GM23338 (cell line): ENCODE measurements at regions not wholly inside any gene's neighbourhood (a gene's known extent, or its start where the extent isn't known, plus 50 kb on each side); places are given as distances from the start of the nearest gene placed in this dataset.

Source experiments
- ATAC-seq: fragments of 200-7000 bp; cut with Tn5 transposase; 3 replicates; pipeline ENCODE4 v1.9.1; 2020
- DNase-seq: peaks from one replicate; pipeline ENCODE4 v3.0.0-alpha.2; 2015; ENCODE audit warnings: low spot score
- H2AFZ ChIP-seq: fragments of 200-600 bp; sonication (generic); 2 replicates; pipeline ENCODE4 v1.8.0; 2016; ENCODE audit warnings: antibody characterized with exemption, mild to moderate bottlenecking, moderate library complexity
- H3F3A ChIP-seq: fragments of 200-600 bp; sonication (generic); replicated peaks from 2 replicates; pipeline ENCODE4 v1.8.0; 2017; ENCODE audit warnings: antibody characterized with exemption, mixed run types, low read depth
- H3K27ac ChIP-seq: fragments of 200-600 bp; sonication (generic); 2 replicates; pipeline ENCODE4 v1.6.1; 2016; ENCODE audit warnings: low read depth
- H3K27me3 ChIP-seq: fragments of 200-600 bp; sonication (generic); 2 replicates; pipeline ENCODE4 v1.8.0; 2016; ENCODE audit warnings: mild to moderate bottlenecking, mixed run types, moderate library complexity; ENCODE audit not compliant: insufficient read depth
- H3K36me3 ChIP-seq: fragments of 200-600 bp; sonication (generic); 2 replicates; pipeline ENCODE4 v1.8.0; 2016; ENCODE audit warnings: mild to moderate bottlenecking; ENCODE audit not compliant: insufficient read depth
- H3K4me1 ChIP-seq: fragments of 200-600 bp; sonication (generic); 2 replicates; pipeline ENCODE4 v1.8.0; 2016; ENCODE audit warnings: mild to moderate bottlenecking, moderate library complexity; ENCODE audit not compliant: insufficient read depth
- H3K4me2 ChIP-seq: fragments of 200-600 bp; sonication (generic); 2 replicates; pipeline ENCODE4 v1.7.1; 2017; ENCODE audit warnings: mixed run types
- H3K4me3 ChIP-seq: fragments of 200-600 bp; sonication (generic); 2 replicates; pipeline ENCODE4 v1.6.1; 2016; ENCODE audit warnings: mixed run types
- H3K79me2 ChIP-seq: fragments of 200-600 bp; sonication (generic); replicated peaks from 2 replicates; pipeline ENCODE4 v1.8.0; 2017; ENCODE audit warnings: mild to moderate bottlenecking; ENCODE audit not compliant: insufficient read depth
- H3K9me2 ChIP-seq: fragments of 200-600 bp; sonication (generic); 2 replicates; pipeline ENCODE4 v1.8.0; 2017; ENCODE audit not compliant: insufficient read depth
- H4K20me1 ChIP-seq: fragments of 200-600 bp; sonication (generic); replicated peaks from 2 replicates; pipeline ENCODE4 v1.8.0; 2017; ENCODE audit warnings: mild to moderate bottlenecking; ENCODE audit not compliant: insufficient read depth
- H3K27ac Mint-ChIP-seq: 2 replicates; pipeline ENCODE4 v1.8.0; 2020; ENCODE audit warnings: inconsistent platforms, mild to moderate bottlenecking, moderate library complexity, mixed read lengths
- H3K27me3 Mint-ChIP-seq: 3 replicates; pipeline ENCODE4 v1.8.0; 2022; ENCODE audit warnings: low read depth, mild to moderate bottlenecking, moderate library complexity, mixed read lengths, inconsistent platforms; ENCODE audit not compliant: insufficient read depth, poor library complexity
- H3K36me3 Mint-ChIP-seq: 3 replicates; pipeline ENCODE4 v1.8.0; 2021; ENCODE audit warnings: low read depth, mild to moderate bottlenecking, inconsistent platforms, moderate library complexity, mixed read lengths
- H3K4me1 Mint-ChIP-seq: 3 replicates; pipeline ENCODE4 v1.8.0; 2020; ENCODE audit warnings: mild to moderate bottlenecking, inconsistent platforms, mixed read lengths
- H3K4me3 Mint-ChIP-seq: 3 replicates; pipeline ENCODE4 v1.8.0; 2021; ENCODE audit warnings: moderate library complexity, mild to moderate bottlenecking, inconsistent platforms, mixed read lengths
- H3K9me3 Mint-ChIP-seq: 3 replicates; pipeline ENCODE4 v1.8.0; 2020; ENCODE audit warnings: moderate library complexity, mild to moderate bottlenecking, inconsistent platforms, mixed read lengths
- CREB1 ChIP-seq: fragments of 250-450 bp; sonication (Bioruptor Pico); IDR thresholded peaks from 2 replicates; pipeline ENCODE4 v1.5.0; 2020; ENCODE audit warnings: low read depth, mild to moderate bottlenecking, moderate library complexity
- ETS1 ChIP-seq: IDR thresholded peaks from 2 replicates; pipeline ENCODE4 v1.6.1; 2016; ENCODE audit warnings: antibody characterized with exemption
- EZH2 ChIP-seq: fragments of 200-600 bp; sonication (generic); IDR thresholded peaks from one replicate; pipeline ENCODE4 v1.8.0; 2017; ENCODE audit warnings: antibody characterized with exemption, mild to moderate bottlenecking, low read depth; ENCODE audit not compliant: unreplicated experiment
- EZH2phosphoT487 ChIP-seq: fragments of 200-600 bp; sonication (generic); IDR thresholded peaks from one replicate; pipeline ENCODE4 v1.8.1; 2018; ENCODE audit warnings: antibody characterized with exemption; ENCODE audit not compliant: unreplicated experiment
- JUNB ChIP-seq: IDR thresholded peaks from one replicate; pipeline ENCODE4 v1.6.1; 2016; ENCODE audit warnings: antibody characterized with exemption; ENCODE audit not compliant: unreplicated experiment
- NANOG ChIP-seq: IDR thresholded peaks from 2 replicates; pipeline ENCODE4 v1.6.1; 2016; ENCODE audit warnings: antibody characterized with exemption, borderline replicate concordance
- POLR2AphosphoS5 ChIP-seq: IDR thresholded peaks from 2 replicates; pipeline ENCODE4 v1.6.1; 2016; ENCODE audit warnings: antibody characterized with exemption, low read depth
- REST ChIP-seq: IDR thresholded peaks from one replicate; pipeline ENCODE4 v1.6.1; 2018; ENCODE audit warnings: antibody characterized with exemption; ENCODE audit not compliant: unreplicated experiment
- STAT1 ChIP-seq: IDR thresholded peaks from one replicate; pipeline ENCODE4 v1.6.1; 2016; ENCODE audit warnings: antibody characterized with exemption; ENCODE audit not compliant: unreplicated experiment
- ZNF114 ChIP-seq: fragments of 250-450 bp; sonication (Bioruptor Pico); IDR thresholded peaks from 2 replicates; pipeline ENCODE4 v1.5.0; 2020; ENCODE audit warnings: mild to moderate bottlenecking, moderate library complexity
- ZNF331 ChIP-seq: fragments of 250-450 bp; sonication (Bioruptor Pico); IDR thresholded peaks from 2 replicates; pipeline ENCODE4 v1.5.0; 2020; ENCODE audit warnings: low read depth, mild to moderate bottlenecking, moderate library complexity
- ZNF462 ChIP-seq: fragments of 250-450 bp; sonication (Bioruptor Pico); IDR thresholded peaks from 2 replicates; pipeline ENCODE4 v1.5.0; 2020; ENCODE audit warnings: mild to moderate bottlenecking, moderate library complexity

GRCh38 chr6:63394656-63395308 lies 75.0 kb upstream of the LGSN start:
- Mint-ChIP-seq H3K27ac (no peak overlapping the region), H3K36me3 (peaks cover 6% of the 10 kb centered on the region; the same call in 1 of the 3 replicates), H3K4me1 (no peaks in the 10 kb centered on the region), H3K4me3 (no peak overlapping the region), H3K27me3 (peaks cover 3% of the 10 kb centered on the region), H3K9me3 (peaks cover 34% of the 10 kb centered on the region)
- no peaks in the 10 kb centered on the region for H3K9me2 ChIP-seq
- no peaks in the 10 kb centered on the region for H3F3A ChIP-seq
- H3K4me2 ChIP-seq: no peak overlapping the region
- ATAC-seq: no peak
- no peak for TF ChIP-seq ZNF462 (CRISPR knock-in tag)
- no peak for TF ChIP-seq POLR2AphosphoS5
- H3K27me3 ChIP-seq: no peaks in the 10 kb centered on the region
- H3K36me3 ChIP-seq: no peaks in the 10 kb centered on the region
- no peak overlapping the region for H2AFZ ChIP-seq
- no peak overlapping the region for H3K4me3 ChIP-seq
- no peaks in the 10 kb centered on the region for H3K79me2 ChIP-seq
- no peak overlapping the region for H3K27ac ChIP-seq
- no peaks in the 10 kb centered on the region for H3K4me1 ChIP-seq
- no peaks in the 10 kb centered on the region for H4K20me1 ChIP-seq
- DNase-seq: no peak

GRCh38 chr6:63395381-63395780 lies 75.6 kb upstream of the LGSN start:
- no peaks in the 10 kb centered on the region for H3K27me3 ChIP-seq
- no peak for ATAC-seq
- DNase-seq: peak; percentile 2
- no peaks in the 10 kb centered on the region for H3F3A ChIP-seq
- H3K36me3 ChIP-seq: no peaks in the 10 kb centered on the region
- Mint-ChIP-seq H3K27me3 (peaks cover 2% of the 10 kb centered on the region), H3K36me3 (peaks cover 6% of the 10 kb centered on the region; the same call in 1 of the 3 replicates), H3K4me3 (no peak overlapping the region), H3K27ac (no peak overlapping the region), H3K4me1 (no peaks in the 10 kb centered on the region), H3K9me3 (peaks cover 37% of the 10 kb centered on the region)
- H3K4me3 ChIP-seq: no peak overlapping the region
- no peak overlapping the region for H3K4me2 ChIP-seq
- H3K27ac ChIP-seq: no peak overlapping the region
- H2AFZ ChIP-seq: no peak overlapping the region
- H3K4me1 ChIP-seq: no peaks in the 10 kb centered on the region
- H4K20me1 ChIP-seq: no peaks in the 10 kb centered on the region
- no peaks in the 10 kb centered on the region for H3K9me2 ChIP-seq
- H3K79me2 ChIP-seq: no peaks in the 10 kb centered on the region
- TF ChIP-seq ZNF114 (CRISPR knock-in tag) (no peak), EZH2 (no peak), ZNF331 (CRISPR knock-in tag) (no peak), STAT1 (no peak), REST (no peak), POLR2AphosphoS5 (no peak), CREB1 (no peak), JUNB (no peak), ETS1 (no peak), EZH2phosphoT487 (no peak), NANOG (no peak)
